NCI-H82 treated with DMSO at 0.1 percent for 48 hours (cell line): ENCODE measurements at regions not wholly inside any gene's neighbourhood (a gene's known extent, or its start where the extent isn't known, plus 50 kb on each side); places are given as distances from the start of the nearest gene placed in this dataset.
A peak's percentile ranks its signal among the peaks of the same experiment; 100 is the strongest.

ENCODE experiments used
- DNase-seq: peaks from one replicate; lab custom pipeline; 2025; ENCODE audit not compliant: unreplicated experiment; lab: John Stamatoyannopoulos, UW

DNA sequence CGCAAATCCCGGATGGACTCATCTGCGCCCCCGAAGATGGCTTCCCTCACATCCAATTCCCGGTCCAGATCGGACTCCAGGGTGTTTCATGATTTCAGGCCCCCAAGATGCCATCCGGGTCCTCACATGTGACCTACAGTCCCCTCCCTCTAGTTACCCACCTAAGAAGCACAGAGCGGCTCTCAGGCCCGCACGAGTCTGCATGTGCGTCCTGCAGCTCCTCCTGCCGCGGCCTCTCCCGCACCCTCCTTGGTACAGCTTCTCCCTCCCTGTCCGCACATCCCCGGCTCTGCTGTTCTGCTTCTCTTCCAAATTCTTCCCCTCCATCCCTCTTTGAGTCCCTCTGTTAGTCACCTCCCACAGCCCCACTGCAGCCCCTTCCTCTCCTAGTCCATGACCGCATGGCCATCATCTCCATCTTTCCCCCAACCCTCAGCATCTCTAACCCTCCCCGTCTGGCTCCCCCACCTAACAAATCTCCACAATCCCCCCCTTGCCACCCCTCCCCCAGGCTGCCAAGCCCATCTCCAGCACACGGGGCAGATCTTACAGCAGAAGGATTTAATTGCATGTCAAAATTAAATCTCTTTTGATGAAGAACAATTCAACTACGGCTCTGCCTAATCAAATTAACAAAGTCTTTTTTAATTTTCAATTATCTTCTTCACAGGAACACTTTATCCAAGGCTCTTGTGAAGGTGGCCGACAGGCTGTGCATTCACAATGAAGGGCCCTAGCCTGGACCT is 231.0 kb downstream of the RBFOX3 start:
- DNase-seq, result no peak

- DNase-seq, result no peak
These were observed 233.5 kb downstream of the RBFOX3 start for GRCh38 chr17:79377230-79377786.

DNA sequence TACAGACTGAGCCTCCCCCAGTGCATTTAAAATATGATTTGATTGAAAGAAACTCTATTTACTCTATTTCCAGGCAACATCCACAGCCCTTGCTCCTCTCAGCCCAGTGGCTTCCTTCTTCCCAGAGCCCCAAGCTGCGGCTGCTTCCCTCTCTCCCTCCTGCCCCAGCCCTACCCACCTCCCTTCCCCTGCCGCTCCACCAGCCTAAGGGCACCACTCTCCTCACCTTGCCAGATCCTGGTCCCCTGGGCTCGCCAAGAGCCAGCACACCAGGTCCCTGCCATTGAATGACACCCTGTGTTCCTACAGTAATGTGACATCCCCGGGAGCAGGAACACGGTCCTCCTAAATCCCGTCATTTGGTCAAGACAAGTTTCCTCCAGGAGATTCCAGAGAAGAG is 236.0 kb downstream of the RBFOX3 start:
- DNase-seq, result no peak

GRCh38 chr17:79374087-79374689 is 236.7 kb downstream of the RBFOX3 start:
- peak; percentile 39 for DNase-seq

GRCh38 chr17:79372470-79373238 is 238.2 kb downstream of the RBFOX3 start:
- DNase-seq, result no peak

DNA sequence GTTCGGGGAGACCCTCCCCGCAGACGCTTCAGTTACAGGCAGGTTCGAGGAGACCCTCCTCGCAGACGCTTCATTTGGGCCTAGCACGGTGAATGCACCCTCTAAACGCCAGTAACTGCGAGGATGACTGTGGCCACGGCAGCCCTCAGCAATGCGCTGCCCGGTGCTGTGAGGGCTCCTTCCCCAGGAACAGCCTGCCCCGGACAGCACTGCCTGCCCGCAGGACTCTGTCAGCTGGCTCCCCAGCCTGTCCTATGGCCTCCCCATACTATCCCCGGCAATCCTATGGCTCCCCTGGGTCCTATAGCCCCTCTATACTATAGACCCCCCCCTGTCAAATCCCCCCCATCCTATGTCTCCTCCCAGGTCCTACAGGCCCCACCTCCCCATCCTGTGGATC is 238.9 kb downstream of the RBFOX3 start:
- no peak for DNase-seq

- DNase-seq, result no peak
These were observed 240.3 kb downstream of the RBFOX3 start for GRCh38 chr17:79370594-79370993.

GRCh38 chr17:79370126-79370525 is 240.7 kb downstream of the RBFOX3 start:
- no peak for DNase-seq

GRCh38 chr17:79369532-79369931 is 241.3 kb downstream of the RBFOX3 start:
- DNase-seq, result no peak

DNA sequence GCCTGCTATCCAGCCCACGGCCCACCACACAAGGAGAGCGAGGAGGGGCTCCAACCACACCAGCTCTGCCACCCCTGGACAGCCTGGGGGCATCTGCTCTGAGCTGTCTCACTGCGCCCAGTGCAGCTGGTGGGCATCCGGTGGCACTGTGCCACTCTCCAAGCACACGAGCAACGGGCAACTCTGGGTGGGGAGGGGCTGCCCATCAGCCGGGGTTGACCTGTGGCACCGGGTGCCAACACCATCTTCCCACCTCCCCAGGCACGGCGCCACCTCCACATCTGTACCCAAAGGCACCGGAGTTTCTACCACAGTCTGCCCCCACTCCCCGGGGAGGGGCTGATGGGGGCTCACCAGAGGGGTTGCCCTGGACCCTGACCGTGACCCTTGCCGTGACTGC is 241.8 kb downstream of the RBFOX3 start:
- DNase-seq, result no peak

- DNase-seq, result no peak
These were observed 242.3 kb downstream of the RBFOX3 start for GRCh38 chr17:79368521-79368920.

GRCh38 chr17:79366988-79367571 is 243.8 kb downstream of the RBFOX3 start:
- no peak for DNase-seq

GRCh38 chr17:79365836-79366770 is 244.7 kb downstream of the RBFOX3 start:
- no peak for DNase-seq

- no peak for DNase-seq
These were observed 245.5 kb downstream of the RBFOX3 start for GRCh38 chr17:79365351-79365750.

DNA sequence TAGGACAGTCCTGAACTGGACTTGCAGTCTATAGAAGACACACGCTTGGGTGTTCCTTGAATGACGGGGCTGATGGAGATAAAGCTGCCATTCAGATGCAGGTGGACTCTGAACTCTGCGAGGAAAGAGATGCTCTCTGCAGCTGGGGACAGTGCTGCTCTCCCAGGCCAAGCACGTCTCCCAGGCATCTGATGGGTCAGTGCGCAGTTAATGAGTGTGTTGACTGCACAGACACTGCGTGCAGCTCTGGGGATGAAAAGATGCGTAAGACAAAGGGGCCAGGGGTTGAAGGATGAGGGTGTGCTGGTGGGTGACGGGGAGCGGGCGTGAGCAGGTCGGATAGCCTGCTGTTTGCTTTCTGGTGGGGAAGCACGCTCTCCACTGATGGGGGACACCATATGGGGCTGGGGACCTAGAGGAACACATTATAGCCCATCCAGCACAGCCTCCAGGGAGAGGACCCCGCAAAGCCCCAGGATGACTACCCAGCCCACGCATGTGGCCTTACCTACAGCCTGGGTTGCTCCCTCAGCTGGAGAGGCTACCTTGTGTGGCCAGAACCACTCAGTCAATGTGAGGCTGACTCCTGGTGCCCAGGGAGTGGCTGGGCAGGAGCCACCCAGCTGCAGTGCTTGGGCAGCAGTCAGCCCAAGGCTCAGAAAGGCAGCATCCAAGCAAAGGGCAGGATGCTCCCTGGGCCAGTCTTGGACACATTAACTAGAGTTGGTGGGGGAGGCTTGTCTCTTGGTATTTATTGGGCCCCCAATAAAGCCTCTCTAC is 246.3 kb downstream of the RBFOX3 start:
- no peak for DNase-seq

GRCh38 chr17:79363552-79364275 is 247.1 kb downstream of the RBFOX3 start:
- no peak for DNase-seq

DNA sequence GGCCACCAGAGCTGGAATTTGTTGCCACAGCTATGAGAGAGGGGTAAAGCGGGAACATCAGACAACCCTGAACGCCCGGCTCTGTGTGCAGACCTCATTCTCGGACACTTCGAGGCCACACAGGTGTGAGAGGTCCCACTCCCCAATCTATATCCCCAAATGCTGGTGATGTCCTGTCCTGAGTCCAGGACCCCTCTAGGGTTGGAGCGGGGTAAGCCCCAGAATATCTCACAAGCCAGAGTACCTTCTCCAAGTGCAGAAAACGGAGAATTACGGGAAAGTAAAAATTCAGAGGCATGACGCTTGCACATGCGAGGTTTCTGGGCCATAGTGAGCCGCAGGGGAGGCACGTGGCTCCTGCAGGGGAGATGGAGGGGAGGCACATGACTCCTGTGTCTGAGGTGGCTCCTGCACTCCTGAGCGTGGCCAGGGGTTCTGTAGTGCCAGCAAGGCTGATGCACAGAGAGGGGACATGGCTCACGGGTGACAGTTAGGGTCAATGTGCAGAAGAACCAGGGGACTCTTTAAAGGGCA is 248.0 kb downstream of the RBFOX3 start:
- no peak for DNase-seq

GRCh38 chr17:79361873-79362771 is 248.7 kb downstream of the RBFOX3 start:
- DNase-seq, result no peak
